ENCODE measurements at regions not wholly inside any gene's neighbourhood (a gene's known extent, or its start where the extent isn't known, plus 50 kb on each side); places are given as distances from the start of the nearest gene placed in this dataset.

DNA sequence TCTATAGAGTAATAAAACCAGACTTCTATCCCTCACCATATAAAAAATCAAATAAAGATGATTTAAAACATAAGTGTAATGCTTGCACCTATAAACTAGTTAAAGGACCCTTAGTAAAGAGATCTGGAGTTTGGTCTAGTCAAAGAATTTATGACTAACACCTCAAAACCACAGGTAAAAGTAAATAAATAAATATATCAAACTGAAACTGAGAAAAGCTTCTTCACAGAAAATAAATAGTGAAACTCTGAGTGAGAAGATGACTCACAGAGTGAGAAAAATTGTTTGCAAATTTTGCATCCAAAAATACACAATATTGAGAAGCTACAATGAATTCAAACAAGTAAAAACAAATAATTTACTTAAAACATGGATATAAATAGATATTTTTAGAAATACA lies 387.8 kb downstream of the KDM5D start:
- TF ChIP-seq, protein P1, sequence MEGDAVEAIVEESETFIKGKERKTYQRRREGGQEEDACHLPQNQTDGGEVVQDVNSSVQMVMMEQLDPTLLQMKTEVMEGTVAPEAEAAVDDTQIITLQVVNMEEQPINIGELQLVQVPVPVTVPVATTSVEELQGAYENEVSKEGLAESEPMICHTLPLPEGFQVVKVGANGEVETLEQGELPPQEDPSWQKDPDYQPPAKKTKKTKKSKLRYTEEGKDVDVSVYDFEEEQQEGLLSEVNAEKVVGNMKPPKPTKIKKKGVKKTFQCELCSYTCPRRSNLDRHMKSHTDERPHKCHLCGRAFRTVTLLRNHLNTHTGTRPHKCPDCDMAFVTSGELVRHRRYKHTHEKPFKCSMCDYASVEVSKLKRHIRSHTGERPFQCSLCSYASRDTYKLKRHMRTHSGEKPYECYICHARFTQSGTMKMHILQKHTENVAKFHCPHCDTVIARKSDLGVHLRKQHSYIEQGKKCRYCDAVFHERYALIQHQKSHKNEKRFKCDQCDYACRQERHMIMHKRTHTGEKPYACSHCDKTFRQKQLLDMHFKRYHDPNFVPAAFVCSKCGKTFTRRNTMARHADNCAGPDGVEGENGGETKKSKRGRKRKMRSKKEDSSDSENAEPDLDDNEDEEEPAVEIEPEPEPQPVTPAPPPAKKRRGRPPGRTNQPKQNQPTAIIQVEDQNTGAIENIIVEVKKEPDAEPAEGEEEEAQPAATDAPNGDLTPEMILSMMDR (IDR thresholded peaks at IDR 0.05) = no peak
- TF ChIP-seq ZFX (IDR thresholded peaks at IDR 0.05; ENCODE audit: borderline replicate concordance) = no peak
